ENCODE measurements at regions not wholly inside any gene's neighbourhood (a gene's known extent, or its start where the extent isn't known, plus 50 kb on each side); places are given as distances from the start of the nearest gene placed in this dataset.
"Not testable (repeated sequence)": the region's sequence is repeated elsewhere in the genome, so short reads cannot be mapped to it uniquely, and the experiment has no call there.

- DNase-seq (ENCODE audit: low spot score in 2 of 2) (no peak), ATAC-seq (ENCODE audit: low read depth) (no peak)
- no peaks in the 10 kb centered on the region for H3K27me3 Mint-ChIP-seq
- H3K9me3 Mint-ChIP-seq: no peaks in the 10 kb centered on the region
- H3K4me3 Mint-ChIP-seq: no peak overlapping the region
- H3K36me3 Mint-ChIP-seq: no peaks in the 10 kb centered on the region
- H3K27ac Mint-ChIP-seq: no peak overlapping the region
- H3K4me1 Mint-ChIP-seq: no peaks in the 10 kb centered on the region
Observed at GRCh38 chrX:25442499-25442898, 426.7 kb upstream of the ARX start.

- Mint-ChIP-seq H3K4me1 (no peaks in the 10 kb centered on the region), H3K4me3 (no peak overlapping the region), H3K9me3 (no peaks in the 10 kb centered on the region), H3K27ac (no peak overlapping the region), H3K36me3 (no peaks in the 10 kb centered on the region), H3K27me3 (no peaks in the 10 kb centered on the region)
- ATAC-seq (ENCODE audit: low read depth) (no peak), DNase-seq (ENCODE audit: low spot score in 2 of 2) (no peak)
Observed at GRCh38 chrX:25433307-25433706, 417.5 kb upstream of the ARX start.

DNA sequence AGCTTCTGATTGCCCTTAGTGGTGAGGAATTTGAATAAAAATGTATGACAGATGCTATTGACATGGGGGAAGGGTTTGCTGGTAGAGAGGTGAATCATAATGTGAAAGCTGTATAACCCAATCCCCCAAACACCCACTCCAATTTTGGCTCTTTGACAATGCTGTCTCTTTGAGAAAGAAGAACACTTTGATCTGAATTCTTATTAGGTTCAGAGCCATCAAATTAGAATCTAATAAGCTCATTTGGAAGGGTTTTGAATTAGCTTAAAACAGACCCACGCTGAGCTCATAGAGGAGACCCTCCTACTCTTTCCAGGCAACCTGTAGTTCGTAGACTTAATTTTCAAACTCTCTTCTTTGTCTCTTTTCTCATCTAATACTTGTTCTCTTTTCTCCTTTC lies 416.6 kb upstream of the ARX start:
- DNase-seq (ENCODE audit: low spot score in 2 of 2) (no peak), ATAC-seq (ENCODE audit: low read depth) (no peak)
- no peak overlapping the region for H3K4me3 Mint-ChIP-seq
- no peak overlapping the region for H3K27ac Mint-ChIP-seq
- no peaks in the 10 kb centered on the region for H3K36me3 Mint-ChIP-seq
- H3K27me3 Mint-ChIP-seq: no peaks in the 10 kb centered on the region
- no peaks in the 10 kb centered on the region for H3K4me1 Mint-ChIP-seq
- H3K9me3 Mint-ChIP-seq: no peaks in the 10 kb centered on the region

DNA sequence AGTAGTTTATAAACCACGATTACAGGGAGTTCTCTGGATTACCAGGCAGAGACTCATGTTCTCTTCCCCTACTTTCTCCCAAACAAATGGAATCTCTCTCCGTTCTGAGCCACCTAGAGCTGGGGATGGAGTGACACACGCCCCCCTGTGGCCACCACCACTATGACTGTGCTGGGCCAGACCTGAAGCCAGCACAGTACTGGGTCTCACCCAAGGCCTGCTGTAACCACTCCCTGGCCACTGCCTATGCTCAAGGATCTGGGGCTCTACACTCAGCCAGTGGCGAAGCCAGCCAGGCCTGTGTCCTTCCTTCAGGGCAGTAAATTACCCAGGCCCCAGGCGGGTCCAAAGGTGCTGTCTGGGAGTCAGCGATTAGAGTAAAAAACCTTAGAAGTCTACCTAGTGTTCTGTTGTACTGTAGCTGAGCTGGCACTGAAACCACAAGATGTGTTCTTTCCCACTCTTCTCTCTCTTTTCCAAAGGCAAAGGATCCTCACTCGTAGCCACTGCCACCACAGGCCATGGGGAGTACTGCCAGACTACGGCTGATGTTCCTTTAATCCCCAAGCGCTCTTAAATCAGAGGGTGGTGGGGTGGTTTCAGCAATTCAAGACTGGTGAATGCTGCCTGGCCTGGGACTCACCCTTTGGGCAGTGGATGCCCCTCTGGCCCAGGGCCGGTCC lies 412.2 kb upstream of the ARX start:
- H3K27me3 Mint-ChIP-seq: no peaks in the 10 kb centered on the region
- no peak overlapping the region for H3K27ac Mint-ChIP-seq
- no peak overlapping the region for H3K4me3 Mint-ChIP-seq
- H3K4me1 Mint-ChIP-seq: no peaks in the 10 kb centered on the region
- ATAC-seq (ENCODE audit: low read depth) (no peak), DNase-seq (ENCODE audit: low spot score in 2 of 2) (no peak)
- H3K36me3 Mint-ChIP-seq: no peaks in the 10 kb centered on the region
- peaks cover 2% of the 10 kb centered on the region for H3K9me3 Mint-ChIP-seq

DNA sequence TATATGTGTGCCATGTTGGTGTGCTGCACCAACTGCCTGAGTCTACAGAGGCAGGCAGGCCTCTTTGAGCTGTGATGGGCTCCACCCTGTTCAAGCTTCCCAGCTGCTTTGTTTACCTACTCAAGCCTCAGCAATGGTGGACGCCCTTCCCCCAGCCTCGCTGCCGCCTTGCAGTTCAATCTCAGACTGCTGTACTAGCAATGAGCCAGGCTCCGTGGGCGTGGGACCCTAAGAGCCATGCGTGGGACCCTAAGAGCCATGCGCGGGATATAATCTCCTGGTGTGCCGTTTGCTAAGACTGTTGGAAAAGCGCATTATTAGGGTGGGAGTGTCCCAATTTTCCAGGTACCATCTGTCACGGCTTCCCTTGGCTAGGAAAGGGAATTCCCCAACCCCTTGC lies 388.4 kb upstream of the ARX start:
- H3K9me3 Mint-ChIP-seq; ATAC-seq (ENCODE audit: low read depth); H3K27ac Mint-ChIP-seq; H3K27me3 Mint-ChIP-seq; H3K4me1 Mint-ChIP-seq; H3K4me3 Mint-ChIP-seq; DNase-seq (ENCODE audit: low spot score in 2 of 2); H3K36me3 Mint-ChIP-seq: not testable (repeated sequence)

GRCh38 chrX:25389266-25389665 lies 373.5 kb upstream of the ARX start:
- H3K4me1 Mint-ChIP-seq: no peaks in the 10 kb centered on the region
- H3K36me3 Mint-ChIP-seq: no peaks in the 10 kb centered on the region
- DNase-seq (ENCODE audit: low spot score in 2 of 2): no peak
- no peaks in the 10 kb centered on the region for H3K27me3 Mint-ChIP-seq
- no peak overlapping the region for H3K4me3 Mint-ChIP-seq
- no peak for ATAC-seq (ENCODE audit: low read depth)
- no peak overlapping the region for H3K27ac Mint-ChIP-seq
- H3K9me3 Mint-ChIP-seq: peaks cover 4% of the 10 kb centered on the region

DNA sequence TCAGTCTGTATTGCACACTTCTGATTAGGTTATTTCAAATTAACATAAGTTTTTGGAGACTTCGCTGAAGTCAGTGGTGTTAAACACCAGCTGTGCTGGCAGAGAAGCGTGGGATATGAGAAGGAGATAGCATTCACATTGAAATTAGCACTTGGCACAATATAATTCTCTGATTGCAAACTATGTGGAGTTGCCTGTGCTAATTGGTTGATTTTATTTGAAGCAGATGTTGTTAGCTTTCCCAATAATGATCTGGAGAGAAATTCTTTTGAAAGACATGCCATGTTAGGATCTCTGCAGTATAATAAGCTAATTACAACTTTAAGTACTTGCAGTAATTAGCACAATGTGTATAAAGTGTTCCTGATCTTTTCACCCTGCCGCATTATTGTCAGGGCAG lies 367.4 kb upstream of the ARX start:
- Mint-ChIP-seq H3K27me3 (no peaks in the 10 kb centered on the region), H3K27ac (no peak overlapping the region), H3K4me1 (no peaks in the 10 kb centered on the region), H3K4me3 (no peak overlapping the region), H3K36me3 (no peaks in the 10 kb centered on the region), H3K9me3 (no peaks in the 10 kb centered on the region)
- ATAC-seq (ENCODE audit: low read depth) (no peak), DNase-seq (ENCODE audit: low spot score in 2 of 2) (no peak)

DNA sequence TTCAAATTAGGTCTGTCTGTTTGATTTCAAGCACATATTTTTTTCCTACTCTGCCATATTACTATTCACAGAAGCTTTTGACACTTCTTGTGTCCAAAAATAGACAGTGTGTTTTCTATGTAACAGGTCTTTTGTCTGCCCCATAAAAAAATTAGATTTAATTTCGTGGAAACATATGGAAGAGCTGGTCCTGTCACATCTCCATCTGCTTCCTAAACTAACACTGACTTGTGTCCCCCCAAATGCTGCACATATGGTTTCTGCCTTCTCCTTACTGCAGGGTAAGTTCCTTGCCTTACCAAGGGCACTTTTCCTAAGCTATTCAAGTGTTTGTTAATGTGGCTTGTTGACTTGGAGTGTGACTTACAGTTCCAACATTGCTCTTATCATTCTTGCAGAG lies 340.7 kb upstream of the ARX start:
- peaks cover 3% of the 10 kb centered on the region for H3K9me3 Mint-ChIP-seq
- no peaks in the 10 kb centered on the region for H3K27me3 Mint-ChIP-seq
- no peak overlapping the region for H3K4me3 Mint-ChIP-seq
- H3K36me3 Mint-ChIP-seq: no peaks in the 10 kb centered on the region
- H3K27ac Mint-ChIP-seq: no peak overlapping the region
- ATAC-seq (ENCODE audit: low read depth): no peak
- H3K4me1 Mint-ChIP-seq: no peaks in the 10 kb centered on the region
- no peak for DNase-seq (ENCODE audit: low spot score in 2 of 2)

DNA sequence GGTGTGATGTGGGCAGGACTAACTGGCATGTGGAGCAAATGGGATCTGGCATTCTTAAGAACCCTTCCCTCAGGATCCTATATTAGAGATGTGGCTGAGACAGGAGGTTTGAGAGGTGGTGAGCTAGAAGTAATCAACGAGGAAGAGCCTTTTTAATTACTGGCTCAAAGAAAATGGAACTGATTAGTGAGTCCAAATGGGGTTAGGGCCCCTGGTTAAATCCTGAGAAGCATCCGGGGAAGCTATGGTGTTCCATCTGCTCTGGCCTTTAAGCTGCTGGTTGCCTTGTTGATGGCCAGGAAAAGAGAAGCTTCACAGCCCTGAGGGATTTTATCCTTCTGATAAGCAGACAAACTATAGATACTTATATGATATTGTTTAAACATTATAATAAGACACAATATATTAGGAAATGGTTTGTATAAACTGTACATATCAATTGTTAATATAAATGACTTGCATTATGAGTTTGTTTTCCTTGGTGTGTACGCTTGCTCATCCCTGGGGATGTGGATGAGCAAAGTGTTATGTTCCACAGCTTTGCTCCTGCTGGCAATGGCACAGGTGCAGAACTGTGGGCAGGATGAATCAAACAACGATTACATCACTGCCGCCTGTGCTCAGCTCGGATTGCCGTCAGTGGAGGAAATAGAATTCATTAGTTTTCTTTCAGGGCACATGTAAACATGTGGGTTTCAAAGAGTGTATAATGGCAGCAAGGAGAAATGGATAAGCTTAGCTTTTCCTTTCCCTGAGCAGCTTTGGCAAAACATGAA lies 328.6 kb upstream of the ARX start:
- Mint-ChIP-seq H3K4me3 (no peak overlapping the region), H3K36me3 (no peaks in the 10 kb centered on the region), H3K27ac (no peak overlapping the region), H3K9me3 (no peaks in the 10 kb centered on the region), H3K4me1 (no peaks in the 10 kb centered on the region), H3K27me3 (no peaks in the 10 kb centered on the region)
- ATAC-seq (ENCODE audit: low read depth) (no peak), DNase-seq (ENCODE audit: low spot score in 2 of 2) (no peak)

DNA sequence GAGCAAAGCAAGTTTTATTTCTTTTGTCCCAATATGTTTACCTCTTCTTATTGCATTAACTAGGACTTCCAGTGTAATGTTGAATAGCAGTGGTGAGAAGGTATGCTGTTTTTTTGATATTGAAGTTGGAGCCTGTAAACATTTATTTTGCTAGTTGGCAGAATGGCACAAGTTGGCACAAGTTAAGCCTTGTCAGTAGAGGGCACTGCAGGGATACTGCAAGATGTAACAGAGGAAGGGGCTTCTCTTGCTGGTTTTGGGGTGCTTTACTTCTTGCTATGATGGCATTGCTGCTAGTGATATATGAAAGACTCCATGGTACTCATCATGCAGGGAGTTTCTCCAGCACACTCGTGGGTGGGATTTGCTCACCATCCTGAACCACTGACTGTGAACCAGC lies 327.3 kb upstream of the ARX start:
- no peaks in the 10 kb centered on the region for H3K4me1 Mint-ChIP-seq
- H3K36me3 Mint-ChIP-seq: no peaks in the 10 kb centered on the region
- H3K4me3 Mint-ChIP-seq: no peak overlapping the region
- no peaks in the 10 kb centered on the region for H3K27me3 Mint-ChIP-seq
- DNase-seq (ENCODE audit: low spot score in 2 of 2) (no peak), ATAC-seq (ENCODE audit: low read depth) (no peak)
- no peak overlapping the region for H3K27ac Mint-ChIP-seq
- no peaks in the 10 kb centered on the region for H3K9me3 Mint-ChIP-seq

GRCh38 chrX:25337841-25338240 lies 322.1 kb upstream of the ARX start:
- DNase-seq (ENCODE audit: low spot score in 2 of 2): no peak
- Mint-ChIP-seq H3K9me3 (no peaks in the 10 kb centered on the region), H3K4me1 (no peaks in the 10 kb centered on the region), H3K27me3 (no peaks in the 10 kb centered on the region), H3K36me3 (no peaks in the 10 kb centered on the region), H3K27ac (no peak overlapping the region), H3K4me3 (no peak overlapping the region)
- no peak for ATAC-seq (ENCODE audit: low read depth)

DNA sequence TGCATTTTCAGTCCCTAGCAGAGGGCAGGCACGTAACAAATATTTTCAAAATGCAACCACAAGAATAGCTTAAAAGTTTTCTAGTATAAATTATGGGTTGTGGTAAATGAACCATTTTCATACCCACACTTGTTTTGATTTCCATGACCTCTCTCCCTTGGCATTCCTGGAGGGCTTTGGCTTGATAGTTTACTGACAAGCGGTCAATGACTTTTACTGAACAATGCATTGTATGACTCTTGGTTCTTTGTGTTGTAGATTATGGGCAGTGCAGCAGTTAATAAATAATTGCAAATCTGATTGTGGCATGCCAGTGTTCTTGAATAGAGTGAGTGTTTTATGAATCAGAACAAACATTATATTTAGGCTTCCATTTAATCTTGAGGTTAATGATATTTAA lies 285.2 kb upstream of the ARX start:
- ATAC-seq (ENCODE audit: low read depth) (no peak), DNase-seq (ENCODE audit: low spot score in 2 of 2) (no peak)
- H3K27me3 Mint-ChIP-seq: peaks cover 2% of the 10 kb centered on the region
- H3K27ac Mint-ChIP-seq: no peak overlapping the region
- no peaks in the 10 kb centered on the region for H3K36me3 Mint-ChIP-seq
- peaks cover 3% of the 10 kb centered on the region for H3K9me3 Mint-ChIP-seq
- H3K4me3 Mint-ChIP-seq: no peak overlapping the region
- H3K4me1 Mint-ChIP-seq: no peaks in the 10 kb centered on the region

DNA sequence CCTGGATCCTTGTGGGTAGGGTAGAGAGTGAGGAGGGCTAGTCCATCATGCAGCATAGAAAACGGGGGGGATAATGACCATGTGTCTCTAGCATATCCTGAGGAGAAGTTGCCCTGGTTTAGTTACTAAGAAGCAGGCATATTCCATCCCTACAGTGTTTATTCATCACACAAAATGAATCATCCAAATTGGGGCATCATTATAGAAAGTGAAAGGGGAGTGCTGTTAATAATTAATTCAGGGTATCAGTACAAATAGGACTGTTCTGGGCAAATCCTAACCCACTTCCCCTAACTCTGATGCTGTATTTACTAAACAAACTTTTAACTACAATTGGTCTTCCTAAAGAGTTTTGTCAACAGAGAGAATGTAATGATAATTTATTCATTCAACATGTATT lies 281.1 kb upstream of the ARX start:
- Mint-ChIP-seq H3K27ac (no peak overlapping the region), H3K4me3 (no peak overlapping the region), H3K27me3 (peaks cover 2% of the 10 kb centered on the region), H3K9me3 (peaks cover 3% of the 10 kb centered on the region), H3K4me1 (no peaks in the 10 kb centered on the region), H3K36me3 (no peaks in the 10 kb centered on the region)
- ATAC-seq (ENCODE audit: low read depth) (no peak), DNase-seq (ENCODE audit: low spot score in 2 of 2) (no peak)

- Mint-ChIP-seq H3K27ac (no peak overlapping the region), H3K4me1 (no peaks in the 10 kb centered on the region), H3K4me3 (no peak overlapping the region), H3K9me3 (peaks cover 2% of the 10 kb centered on the region), H3K27me3 (no peaks in the 10 kb centered on the region), H3K36me3 (no peaks in the 10 kb centered on the region)
- DNase-seq (ENCODE audit: low spot score in 2 of 2) (no peak), ATAC-seq (ENCODE audit: low read depth) (no peak)
Observed at GRCh38 chrX:25295466-25295865, 279.7 kb upstream of the ARX start.

GRCh38 chrX:25290132-25290531 lies 274.4 kb upstream of the ARX start:
- H3K27me3 Mint-ChIP-seq: no peaks in the 10 kb centered on the region
- ATAC-seq (ENCODE audit: low read depth) (no peak), DNase-seq (ENCODE audit: low spot score in 2 of 2) (no peak)
- H3K4me3 Mint-ChIP-seq: no peak overlapping the region
- H3K36me3 Mint-ChIP-seq: no peaks in the 10 kb centered on the region
- H3K27ac Mint-ChIP-seq: no peak overlapping the region
- no peaks in the 10 kb centered on the region for H3K4me1 Mint-ChIP-seq
- H3K9me3 Mint-ChIP-seq: no peaks in the 10 kb centered on the region
